IMR-90 (cell line): ENCODE measurements at regions not wholly inside any gene's neighbourhood (a gene's known extent, or its start where the extent isn't known, plus 50 kb on each side); places are given as distances from the start of the nearest gene placed in this dataset.

Source experiments
- ATAC-seq: fragments of 200-7000 bp; cut with Tn5 transposase; 2 replicates; pipeline ENCODE4 v1.9.1; 2020; ENCODE audit warnings: low read depth, mild to moderate bottlenecking, moderate library complexity
- BruUV-seq: library from RNA; stranded (reverse); fragments of 400-500 nt; replicated peaks from 2 replicates; lab custom pipeline; 2021; lab: Mats Ljungman, UMichigan
- CTCF ChIA-PET: fragments of 300-600 bp; formaldehyde crosslinking; extraction: SDS; loops from one replicate; lab custom pipeline; 2021; ENCODE audit warnings: antibody characterized with exemption; lab: Yijun Ruan, JAX
- POLR2A ChIA-PET: fragments of 300-600 bp; sonication (Branson Sonifier 250); formaldehyde crosslinking; loops from one replicate; lab custom pipeline; 2022; ENCODE audit warnings: antibody characterized with exemption; ENCODE audit not compliant: unreplicated experiment; lab: Charles Lee
- DNase-seq: peaks from one replicate; pipeline ENCODE4 v3.0.0; 2013
- H2AFZ ChIP-seq: replicated peaks from 2 replicates; pipeline ENCODE3; 2013; ENCODE audit warnings: low read length, mild to moderate bottlenecking; ENCODE audit not compliant: poor library complexity
- H2AK5ac ChIP-seq: 2 replicates; pipeline ENCODE4 v1.6.1; 2013; ENCODE audit warnings: low read depth, low read length, inconsistent platforms
- H2AK9ac ChIP-seq: replicated peaks from 2 replicates; pipeline ENCODE3; 2013; ENCODE audit warnings: mild to moderate bottlenecking, low read depth, low read length, moderate library complexity; ENCODE audit not compliant: poor library complexity
- H2BK120ac ChIP-seq: 2 replicates; pipeline ENCODE4 v1.6.1; 2013; ENCODE audit warnings: low read depth, low read length, inconsistent platforms
- H2BK15ac ChIP-seq: 3 replicates; pipeline ENCODE4 v1.6.1; 2013; ENCODE audit warnings: low read depth, low read length, inconsistent platforms
- H2BK20ac ChIP-seq: 2 replicates; pipeline ENCODE4 v1.6.1; 2013; ENCODE audit warnings: low read depth, mild to moderate bottlenecking, inconsistent platforms, low read length, moderate library complexity
- H2BK5ac ChIP-seq: 2 replicates; pipeline ENCODE4 v1.6.1; 2013; ENCODE audit warnings: mild to moderate bottlenecking, low read depth, low read length, inconsistent platforms; ENCODE audit not compliant: poor library complexity, severe bottlenecking
- H3K14ac ChIP-seq: replicated peaks from 2 replicates; pipeline ENCODE4 v1.6.1; 2013; ENCODE audit warnings: low read depth, low read length, inconsistent platforms
- H3K18ac ChIP-seq: 2 replicates; pipeline ENCODE4 v1.6.1; 2013; ENCODE audit warnings: low read depth, low read length, control low read depth
- H3K23ac ChIP-seq: 2 replicates; pipeline ENCODE4 v1.6.1; 2013; ENCODE audit warnings: low read depth, low read length, inconsistent platforms
- H3K27ac ChIP-seq: 2 replicates; pipeline ENCODE4 v1.5.1; 2013; ENCODE audit warnings: mild to moderate bottlenecking, control low read depth, low read length; ENCODE audit not compliant: insufficient read depth
- H3K27me3 ChIP-seq: 2 replicates; pipeline ENCODE4 v1.6.1; 2013; ENCODE audit warnings: low read length; ENCODE audit not compliant: control insufficient read depth, insufficient read depth
- H3K36me3 ChIP-seq: 2 replicates; pipeline ENCODE4 v1.6.1; 2013; ENCODE audit warnings: low read length, mixed read lengths; ENCODE audit not compliant: control insufficient read depth, insufficient read depth
- H3K4ac ChIP-seq: 2 replicates; pipeline ENCODE4 v1.6.1; 2013; ENCODE audit warnings: low read depth, low read length, inconsistent platforms
- H3K4me1 ChIP-seq: 2 replicates; pipeline ENCODE4 v1.6.1; 2013; ENCODE audit warnings: low read length, mixed read lengths; ENCODE audit not compliant: control insufficient read depth, insufficient read depth
- H3K4me2 ChIP-seq: 2 replicates; pipeline ENCODE4 v1.6.1; 2013; ENCODE audit warnings: low read depth, mild to moderate bottlenecking, control low read depth, low read length, moderate library complexity
- H3K4me3 ChIP-seq: 2 replicates; pipeline ENCODE4 v1.5.1; 2013; ENCODE audit warnings: low read depth, mild to moderate bottlenecking, control low read depth, low read length, moderate library complexity; ENCODE audit not compliant: insufficient read depth
- H3K56ac ChIP-seq: 2 replicates; pipeline ENCODE4 v1.6.1; 2013; ENCODE audit warnings: low read length, inconsistent platforms; ENCODE audit not compliant: insufficient read depth; ENCODE audit errors: extremely low read depth
- H3K79me1 ChIP-seq, 2 experiments: 2 replicates each; pipeline ENCODE4 v1.6.1; 2013; ENCODE audit warnings: low read length in 2 of 2, inconsistent platforms in 1 of 2, low read depth in 1 of 2
- H3K9ac ChIP-seq: 2 replicates; pipeline ENCODE4 v1.6.1; 2013; ENCODE audit warnings: low read depth, low read length, control low read depth
- H3K9me1 ChIP-seq: 2 replicates; pipeline ENCODE4 v1.6.1; 2013; ENCODE audit warnings: low read length, inconsistent platforms; ENCODE audit not compliant: insufficient read depth
- H3K9me3 ChIP-seq: 2 replicates; pipeline ENCODE4 v1.6.1; 2013; ENCODE audit warnings: low read length; ENCODE audit not compliant: control insufficient read depth, insufficient read depth
- H4K20me1 ChIP-seq: 2 replicates; pipeline ENCODE4 v1.6.1; 2013; ENCODE audit warnings: low read length, inconsistent platforms; ENCODE audit not compliant: insufficient read depth
- H4K5ac ChIP-seq: 2 replicates; pipeline ENCODE4 v1.6.1; 2013; ENCODE audit warnings: mild to moderate bottlenecking, low read depth, low read length, control low read depth
- H4K8ac ChIP-seq, 2 experiments: 2 replicates each; pipeline ENCODE4 v1.6.1; 2013; ENCODE audit warnings: low read depth in 2 of 2, low read length in 2 of 2, control low read depth in 1 of 2, inconsistent platforms in 1 of 2
- H4K91ac ChIP-seq: 2 replicates; pipeline ENCODE4 v1.6.1; 2013; ENCODE audit warnings: low read depth, low read length, inconsistent platforms; ENCODE audit not compliant: insufficient read depth
- BHLHE40 ChIP-seq: fragments of 150-350 bp; IDR thresholded peaks from 2 replicates; pipeline ENCODE4 v1.6.1; 2016; ENCODE audit warnings: mild to moderate bottlenecking, low read depth, low read length
- CEBPB ChIP-seq: IDR thresholded peaks from 2 replicates; pipeline ENCODE4 v1.6.1; 2012; ENCODE audit warnings: low read depth, low read length, improper control_type of control experiment
- MAFK ChIP-seq: IDR thresholded peaks from 2 replicates; pipeline ENCODE4 v1.6.1; 2012; ENCODE audit warnings: low read depth, low read length, improper control_type of control experiment
- NFE2L2 ChIP-seq: fragments of 150-350 bp; IDR thresholded peaks from 2 replicates; pipeline ENCODE4 v1.6.1; 2016; ENCODE audit warnings: low read depth, mild to moderate bottlenecking, low read length
- POLR2A ChIP-seq: IDR thresholded peaks from 2 replicates; pipeline ENCODE4 v1.6.1; 2012; ENCODE audit warnings: mild to moderate bottlenecking, low read depth, low read length
- RAD21 ChIP-seq: IDR thresholded peaks from 2 replicates; pipeline ENCODE4 v1.6.1; 2012; ENCODE audit warnings: low read length, improper control_type of control experiment
- RFX5 ChIP-seq: IDR thresholded peaks from 2 replicates; pipeline ENCODE4 v1.8.0; 2012; ENCODE audit warnings: low read depth, mild to moderate bottlenecking, low read length, moderate library complexity
- WGBS, 2 experiments: methylation state at CpG; one replicate each; pipeline versions ENCODE4 v1.1.5 to v1.1.7; 2013; ENCODE audit warnings: missing lambda C conversion rate in 2 of 2; ENCODE audit not compliant: insufficient read length in 1 of 2; ENCODE audit errors: extremely low coverage in 2 of 2; 5-methylcytosine and 5-hydroxymethylcytosine counted together
- dilution Hi-C: fragments of 300-500 bp; cut with HindIII; formaldehyde crosslinking; loops from one replicate; pipeline ENCODE4 v1.14.3; 2018; ENCODE audit warnings: low sequenced_read_pairs; ENCODE audit not compliant: unreplicated experiment
- in situ Hi-C: fragments of 300-500 bp; cut with MboI; formaldehyde crosslinking; loops from 3 replicates; pipeline ENCODE4 v1.14.3; 2019; ENCODE audit warnings: low sequenced_read_pairs, inconsistent platforms, mixed read lengths
- intact Hi-C: fragments of 100-400 bp; cut with micrococcal nuclease; formaldehyde crosslinking; loops from 2 replicates; pipeline ENCODE4 v1.10.0; 2022
- TF ChIP-seq, protein P1 (sequence below): fragments of 150-350 bp; IDR thresholded peaks from 2 replicates; pipeline ENCODE4 v1.6.1; 2017; ENCODE audit warnings: mild to moderate bottlenecking, antibody characterized with exemption, low read length, low read depth

DNA sequence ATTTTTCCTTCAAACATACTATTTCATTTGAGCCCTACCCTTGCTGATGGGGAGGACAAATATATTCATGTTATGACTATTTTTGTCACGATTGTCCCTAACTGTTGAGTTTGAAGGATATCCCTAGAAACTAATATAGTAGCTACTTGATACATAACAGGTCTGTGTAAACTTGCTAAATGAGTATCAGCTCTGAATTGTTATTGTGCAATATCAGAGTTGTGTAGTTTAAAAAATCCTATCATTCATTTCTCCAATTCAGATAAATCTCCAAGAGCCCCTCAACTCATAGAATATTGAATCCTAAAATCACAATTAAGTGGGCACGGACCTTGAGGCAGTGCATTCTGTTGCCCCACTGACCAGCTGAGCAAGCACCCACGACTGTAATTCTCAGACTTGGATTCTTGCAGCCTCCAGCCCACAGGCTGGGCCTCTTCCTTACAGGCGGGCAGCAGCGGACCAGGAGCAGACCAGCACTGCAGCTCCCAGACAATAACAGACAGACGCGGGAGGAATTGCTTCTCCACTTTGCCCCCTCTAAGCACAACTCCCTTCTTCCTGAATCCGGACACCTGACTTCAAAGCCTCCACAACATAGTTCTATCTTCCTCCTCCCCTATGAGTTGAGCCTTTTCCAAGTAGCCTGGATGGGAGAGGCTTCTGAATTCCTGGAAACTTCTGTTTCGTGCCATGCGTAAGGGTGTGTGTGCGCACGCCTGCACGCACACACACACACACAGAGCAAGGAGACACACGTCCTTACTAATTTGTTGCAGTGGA, 337.6 kb upstream of the ARGLU1 start:
- dilution Hi-C loops = no loop called here
- no peak for ATAC-seq

More for the DNA sequence above, 337.6 kb upstream of the ARGLU1 start:
- DNase-seq = no peak
- Histone ChIP-seq H2AK5ac (no peak overlapping the region), H4K5ac (no peak overlapping the region), H2BK20ac (no peak overlapping the region), H3K27ac (no peak overlapping the region), H3K23ac (no peak overlapping the region), H4K91ac (no peak overlapping the region), H2BK5ac (no peak overlapping the region), H4K20me1 (no peaks in the 10 kb centered on the region), H3K56ac (no peak overlapping the region), H3K14ac (no peak overlapping the region), H3K4ac (no peak overlapping the region), H2AK9ac (no peak overlapping the region), H4K8ac (no peak overlapping the region), H3K4me3 (no peak overlapping the region), H2BK120ac (no peak overlapping the region), H3K9me3 (no peaks in the 10 kb centered on the region), H3K27me3 (peaks cover 7% of the 10 kb centered on the region), H3K18ac (no peak overlapping the region), H3K4me1 (no peaks in the 10 kb centered on the region), H3K9me1 (no peaks in the 10 kb centered on the region), H3K9ac (no peak overlapping the region), H3K4me2 (no peak overlapping the region), H3K36me3 (no peaks in the 10 kb centered on the region), H2BK15ac (no peak overlapping the region), H2AFZ (no peak overlapping the region), H3K79me1 (no peaks in the 10 kb centered on the region)
- ChIA-PET POLR2A (no interaction called here), CTCF (no interaction called here)
- in situ Hi-C loops (loop anchor here (25.0 kb wide), 1 partner anchor 207 kb away; no protein-coding TSS in a partner anchor), intact Hi-C loops (no loop called here)
- WGBS, 2 experiments = 50% methylated on average over 2 of the region's 14 CpGs; no CpG with 5 or more reads in 1 of the 2 experiments
- BruUV-seq = no TSS peak
- TF ChIP-seq RFX5 (no peak), RAD21 (no peak), CEBPB (peak; percentile 70), BHLHE40 (no peak), POLR2A (no peak), MAFK (no peak), NFE2L2 (no peak)
- TF ChIP-seq, protein P1, sequence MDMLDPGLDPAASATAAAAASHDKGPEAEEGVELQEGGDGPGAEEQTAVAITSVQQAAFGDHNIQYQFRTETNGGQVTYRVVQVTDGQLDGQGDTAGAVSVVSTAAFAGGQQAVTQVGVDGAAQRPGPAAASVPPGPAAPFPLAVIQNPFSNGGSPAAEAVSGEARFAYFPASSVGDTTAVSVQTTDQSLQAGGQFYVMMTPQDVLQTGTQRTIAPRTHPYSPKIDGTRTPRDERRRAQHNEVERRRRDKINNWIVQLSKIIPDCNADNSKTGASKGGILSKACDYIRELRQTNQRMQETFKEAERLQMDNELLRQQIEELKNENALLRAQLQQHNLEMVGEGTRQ = no peak
